ENCODE measurements at regions not wholly inside any gene's neighbourhood (a gene's known extent, or its start where the extent isn't known, plus 50 kb on each side); places are given as distances from the start of the nearest gene placed in this dataset.

GRCh38 chr3:13248640-13249039, 171.5 kb downstream of the NUP210 start:
- no peaks in the 10 kb centered on the region for H3K9me3 ChIP-seq (ENCODE audit: insufficient read depth, low read length)
- H3K36me3 ChIP-seq (ENCODE audit: low read length): no peaks in the 10 kb centered on the region
- no peak overlapping the region for H3K4me3 ChIP-seq (ENCODE audit: insufficient read depth, low read length, poor library complexity, severe bottlenecking)
- H3F3A ChIP-seq (ENCODE audit: insufficient read depth): no peaks in the 10 kb centered on the region
- no peak overlapping the region for H3K27ac ChIP-seq (ENCODE audit: low read depth, low read length)
- no peaks in the 10 kb centered on the region for H3K27me3 ChIP-seq (ENCODE audit: low read length)
- TF ChIP-seq CTCF (IDR thresholded peaks at IDR 0.05; ENCODE audit: insufficient read depth, low read length, poor library complexity, severe bottlenecking): no peak
- no peak for TF ChIP-seq EZH2phosphoT487 (conservative IDR thresholded peaks at IDR 0.05; ENCODE audit: low read length)
- no peak overlapping the region for H2AFZ ChIP-seq (ENCODE audit: low read depth, low read length, severe bottlenecking)
- H3K9me2 ChIP-seq (replicated peaks; ENCODE audit: insufficient read depth, low read length): no peaks in the 10 kb centered on the region
- H3K9ac ChIP-seq (ENCODE audit: low read length): no peak overlapping the region
- H3K79me2 ChIP-seq (ENCODE audit: insufficient read depth, low read length): no peaks in the 10 kb centered on the region
- H4K20me1 ChIP-seq (ENCODE audit: low read depth, low read length): no peaks in the 10 kb centered on the region
- H3K4me2 ChIP-seq (ENCODE audit: low read depth, low read length, poor library complexity, severe bottlenecking): no peak overlapping the region

- no peak overlapping the region for H3K9ac ChIP-seq (ENCODE audit: low read length)
Measured at GRCh38 chr3:13245615-13245978, 172.4 kb upstream of the IQSEC1 start.

GRCh38 chr3:13243586-13243985, 170.4 kb upstream of the IQSEC1 start:
- H3K36me3 ChIP-seq (ENCODE audit: low read length): no peaks in the 10 kb centered on the region
- H3K4me3 ChIP-seq (ENCODE audit: insufficient read depth, low read length, poor library complexity, severe bottlenecking): no peak overlapping the region
- no peaks in the 10 kb centered on the region for H3F3A ChIP-seq (ENCODE audit: insufficient read depth)

More at GRCh38 chr3:13245615-13245978, 172.4 kb upstream of the IQSEC1 start:
- no peaks in the 10 kb centered on the region for H3K9me2 ChIP-seq (replicated peaks; ENCODE audit: insufficient read depth, low read length)
- H2AFZ ChIP-seq (ENCODE audit: low read depth, low read length, severe bottlenecking): no peak overlapping the region
- H4K20me1 ChIP-seq (ENCODE audit: low read depth, low read length): no peaks in the 10 kb centered on the region
- no peaks in the 10 kb centered on the region for H3K79me2 ChIP-seq (ENCODE audit: insufficient read depth, low read length)
- H3K36me3 ChIP-seq (ENCODE audit: low read length): no peaks in the 10 kb centered on the region
- no peak overlapping the region for H3K27ac ChIP-seq (ENCODE audit: low read depth, low read length)
- no peaks in the 10 kb centered on the region for H3K9me3 ChIP-seq (ENCODE audit: insufficient read depth, low read length)
- no peak overlapping the region for H3K4me2 ChIP-seq (ENCODE audit: low read depth, low read length, poor library complexity, severe bottlenecking)
- H3K4me3 ChIP-seq (ENCODE audit: insufficient read depth, low read length, poor library complexity, severe bottlenecking): no peak overlapping the region
- no peak for TF ChIP-seq EZH2phosphoT487 (conservative IDR thresholded peaks at IDR 0.05; ENCODE audit: low read length)
- TF ChIP-seq CTCF (IDR thresholded peaks at IDR 0.05; ENCODE audit: insufficient read depth, low read length, poor library complexity, severe bottlenecking): no peak
- no peaks in the 10 kb centered on the region for H3K27me3 ChIP-seq (ENCODE audit: low read length)
- no peaks in the 10 kb centered on the region for H3F3A ChIP-seq (ENCODE audit: insufficient read depth)

More at GRCh38 chr3:13243586-13243985, 170.4 kb upstream of the IQSEC1 start:
- Histone ChIP-seq H2AFZ (ENCODE audit: low read depth, low read length, severe bottlenecking) (no peak overlapping the region), H3K79me2 (ENCODE audit: insufficient read depth, low read length) (no peaks in the 10 kb centered on the region), H3K9ac (ENCODE audit: low read length) (no peak overlapping the region), H3K9me3 (ENCODE audit: insufficient read depth, low read length) (no peaks in the 10 kb centered on the region), H4K20me1 (ENCODE audit: low read depth, low read length) (no peaks in the 10 kb centered on the region), H3K4me2 (ENCODE audit: low read depth, low read length, poor library complexity, severe bottlenecking) (no peak overlapping the region), H3K9me2 (replicated peaks; ENCODE audit: insufficient read depth, low read length) (no peaks in the 10 kb centered on the region), H3K27ac (ENCODE audit: low read depth, low read length) (no peak overlapping the region), H3K27me3 (ENCODE audit: low read length) (no peaks in the 10 kb centered on the region)
- TF ChIP-seq EZH2phosphoT487 (conservative IDR thresholded peaks at IDR 0.05; ENCODE audit: low read length) (no peak), CTCF (IDR thresholded peaks at IDR 0.05; ENCODE audit: insufficient read depth, low read length, poor library complexity, severe bottlenecking) (no peak)

All from SU-DHL-6 (cell line).